GM23338 (cell line): ENCODE measurements at regions not wholly inside any gene's neighbourhood (a gene's known extent, or its start where the extent isn't known, plus 50 kb on each side); places are given as distances from the start of the nearest gene placed in this dataset.

ENCODE experiments used
- CREB1 ChIP-seq: fragments of 250-450 bp; sonication (Bioruptor Pico); IDR thresholded peaks from 2 replicates; pipeline ENCODE4 v1.5.0; 2020; ENCODE audit warnings: low read depth, mild to moderate bottlenecking, moderate library complexity
- EZH2 ChIP-seq: fragments of 200-600 bp; sonication (generic); IDR thresholded peaks from one replicate; pipeline ENCODE4 v1.8.0; 2017; ENCODE audit warnings: antibody characterized with exemption, mild to moderate bottlenecking, low read depth; ENCODE audit not compliant: unreplicated experiment
- EZH2phosphoT487 ChIP-seq: fragments of 200-600 bp; sonication (generic); IDR thresholded peaks from one replicate; pipeline ENCODE4 v1.8.1; 2018; ENCODE audit warnings: antibody characterized with exemption; ENCODE audit not compliant: unreplicated experiment
- JUNB ChIP-seq: IDR thresholded peaks from one replicate; pipeline ENCODE4 v1.6.1; 2016; ENCODE audit warnings: antibody characterized with exemption; ENCODE audit not compliant: unreplicated experiment
- NANOG ChIP-seq: IDR thresholded peaks from 2 replicates; pipeline ENCODE4 v1.6.1; 2016; ENCODE audit warnings: antibody characterized with exemption, borderline replicate concordance
- POLR2AphosphoS5 ChIP-seq: IDR thresholded peaks from 2 replicates; pipeline ENCODE4 v1.6.1; 2016; ENCODE audit warnings: antibody characterized with exemption, low read depth
- ZNF114 ChIP-seq: fragments of 250-450 bp; sonication (Bioruptor Pico); IDR thresholded peaks from 2 replicates; pipeline ENCODE4 v1.5.0; 2020; ENCODE audit warnings: mild to moderate bottlenecking, moderate library complexity
- TF ChIP-seq, protein P1 (sequence below): fragments of 250-450 bp; sonication (Bioruptor Pico); IDR thresholded peaks from 2 replicates; pipeline ENCODE4 v1.5.0; 2020; ENCODE audit warnings: mild to moderate bottlenecking, moderate library complexity
- TF ChIP-seq, protein P2 (sequence below): IDR thresholded peaks from one replicate; pipeline ENCODE4 v1.6.1; 2018; ENCODE audit warnings: antibody characterized with exemption; ENCODE audit not compliant: unreplicated experiment

DNA sequence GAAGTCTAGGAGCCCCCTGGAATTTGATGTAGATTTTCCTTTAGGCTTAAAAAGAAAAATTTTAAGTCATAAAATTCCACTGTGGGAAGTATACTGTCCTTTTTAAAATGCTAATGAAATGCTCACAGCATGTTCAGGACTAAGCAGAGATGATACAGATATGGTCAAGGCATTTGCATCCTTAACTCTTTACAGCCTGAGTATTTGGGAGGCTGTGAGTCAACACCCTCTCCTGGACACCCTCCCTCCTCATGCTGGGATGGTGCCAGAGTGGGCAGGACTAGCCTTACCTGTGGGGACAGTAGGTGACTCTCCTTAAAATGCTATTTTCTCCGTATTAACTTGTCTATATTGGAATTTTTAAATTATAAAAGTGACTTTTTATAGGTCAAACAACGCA, 197.4 kb upstream of the ELL2 start (continued):
- TF ChIP-seq, protein P1, sequence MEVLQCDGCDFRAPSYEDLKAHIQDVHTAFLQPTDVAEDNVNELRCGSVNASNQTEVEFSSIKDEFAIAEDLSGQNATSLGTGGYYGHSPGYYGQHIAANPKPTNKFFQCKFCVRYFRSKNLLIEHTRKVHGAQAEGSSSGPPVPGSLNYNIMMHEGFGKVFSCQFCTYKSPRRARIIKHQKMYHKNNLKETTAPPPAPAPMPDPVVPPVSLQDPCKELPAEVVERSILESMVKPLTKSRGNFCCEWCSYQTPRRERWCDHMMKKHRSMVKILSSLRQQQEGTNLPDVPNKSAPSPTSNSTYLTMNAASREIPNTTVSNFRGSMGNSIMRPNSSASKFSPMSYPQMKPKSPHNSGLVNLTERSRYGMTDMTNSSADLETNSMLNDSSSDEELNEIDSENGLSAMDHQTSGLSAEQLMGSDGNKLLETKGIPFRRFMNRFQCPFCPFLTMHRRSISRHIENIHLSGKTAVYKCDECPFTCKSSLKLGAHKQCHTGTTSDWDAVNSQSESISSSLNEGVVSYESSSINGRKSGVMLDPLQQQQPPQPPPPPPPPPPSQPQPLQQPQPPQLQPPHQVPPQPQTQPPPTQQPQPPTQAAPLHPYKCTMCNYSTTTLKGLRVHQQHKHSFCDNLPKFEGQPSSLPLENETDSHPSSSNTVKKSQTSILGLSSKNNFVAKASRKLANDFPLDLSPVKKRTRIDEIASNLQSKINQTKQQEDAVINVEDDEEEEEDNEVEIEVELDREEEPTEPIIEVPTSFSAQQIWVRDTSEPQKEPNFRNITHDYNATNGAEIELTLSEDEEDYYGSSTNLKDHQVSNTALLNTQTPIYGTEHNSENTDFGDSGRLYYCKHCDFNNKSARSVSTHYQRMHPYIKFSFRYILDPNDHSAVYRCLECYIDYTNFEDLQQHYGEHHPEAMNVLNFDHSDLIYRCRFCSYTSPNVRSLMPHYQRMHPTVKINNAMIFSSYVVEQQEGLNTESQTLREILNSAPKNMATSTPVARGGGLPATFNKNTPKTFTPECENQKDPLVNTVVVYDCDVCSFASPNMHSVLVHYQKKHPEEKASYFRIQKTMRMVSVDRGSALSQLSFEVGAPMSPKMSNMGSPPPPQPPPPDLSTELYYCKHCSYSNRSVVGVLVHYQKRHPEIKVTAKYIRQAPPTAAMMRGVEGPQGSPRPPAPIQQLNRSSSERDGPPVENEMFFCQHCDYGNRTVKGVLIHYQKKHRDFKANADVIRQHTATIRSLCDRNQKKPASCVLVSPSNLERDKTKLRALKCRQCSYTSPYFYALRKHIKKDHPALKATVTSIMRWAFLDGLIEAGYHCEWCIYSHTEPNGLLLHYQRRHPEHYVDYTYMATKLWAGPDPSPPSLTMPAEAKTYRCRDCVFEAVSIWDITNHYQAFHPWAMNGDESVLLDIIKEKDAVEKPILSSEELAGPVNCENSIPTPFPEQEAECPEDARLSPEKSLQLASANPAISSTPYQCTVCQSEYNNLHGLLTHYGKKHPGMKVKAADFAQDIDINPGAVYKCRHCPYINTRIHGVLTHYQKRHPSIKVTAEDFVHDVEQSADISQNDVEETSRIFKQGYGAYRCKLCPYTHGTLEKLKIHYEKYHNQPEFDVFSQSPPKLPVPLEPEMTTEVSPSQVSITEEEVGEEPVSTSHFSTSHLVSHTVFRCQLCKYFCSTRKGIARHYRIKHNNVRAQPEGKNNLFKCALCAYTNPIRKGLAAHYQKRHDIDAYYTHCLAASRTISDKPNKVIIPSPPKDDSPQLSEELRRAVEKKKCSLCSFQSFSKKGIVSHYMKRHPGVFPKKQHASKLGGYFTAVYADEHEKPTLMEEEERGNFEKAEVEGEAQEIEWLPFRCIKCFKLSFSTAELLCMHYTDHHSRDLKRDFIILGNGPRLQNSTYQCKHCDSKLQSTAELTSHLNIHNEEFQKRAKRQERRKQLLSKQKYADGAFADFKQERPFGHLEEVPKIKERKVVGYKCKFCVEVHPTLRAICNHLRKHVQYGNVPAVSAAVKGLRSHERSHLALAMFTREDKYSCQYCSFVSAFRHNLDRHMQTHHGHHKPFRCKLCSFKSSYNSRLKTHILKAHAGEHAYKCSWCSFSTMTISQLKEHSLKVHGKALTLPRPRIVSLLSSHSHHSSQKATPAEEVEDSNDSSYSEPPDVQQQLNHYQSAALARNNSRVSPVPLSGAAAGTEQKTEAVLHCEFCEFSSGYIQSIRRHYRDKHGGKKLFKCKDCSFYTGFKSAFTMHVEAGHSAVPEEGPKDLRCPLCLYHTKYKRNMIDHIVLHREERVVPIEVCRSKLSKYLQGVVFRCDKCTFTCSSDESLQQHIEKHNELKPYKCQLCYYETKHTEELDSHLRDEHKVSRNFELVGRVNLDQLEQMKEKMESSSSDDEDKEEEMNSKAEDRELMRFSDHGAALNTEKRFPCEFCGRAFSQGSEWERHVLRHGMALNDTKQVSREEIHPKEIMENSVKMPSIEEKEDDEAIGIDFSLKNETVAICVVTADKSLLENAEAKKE (CRISPR knock-in tag) = no peak
- TF ChIP-seq CREB1 (CRISPR knock-in tag) (no peak), ZNF114 (no peak), POLR2AphosphoS5 (no peak), EZH2 (no peak), EZH2phosphoT487 (no peak), JUNB (no peak), NANOG (no peak)
- TF ChIP-seq, protein P2, sequence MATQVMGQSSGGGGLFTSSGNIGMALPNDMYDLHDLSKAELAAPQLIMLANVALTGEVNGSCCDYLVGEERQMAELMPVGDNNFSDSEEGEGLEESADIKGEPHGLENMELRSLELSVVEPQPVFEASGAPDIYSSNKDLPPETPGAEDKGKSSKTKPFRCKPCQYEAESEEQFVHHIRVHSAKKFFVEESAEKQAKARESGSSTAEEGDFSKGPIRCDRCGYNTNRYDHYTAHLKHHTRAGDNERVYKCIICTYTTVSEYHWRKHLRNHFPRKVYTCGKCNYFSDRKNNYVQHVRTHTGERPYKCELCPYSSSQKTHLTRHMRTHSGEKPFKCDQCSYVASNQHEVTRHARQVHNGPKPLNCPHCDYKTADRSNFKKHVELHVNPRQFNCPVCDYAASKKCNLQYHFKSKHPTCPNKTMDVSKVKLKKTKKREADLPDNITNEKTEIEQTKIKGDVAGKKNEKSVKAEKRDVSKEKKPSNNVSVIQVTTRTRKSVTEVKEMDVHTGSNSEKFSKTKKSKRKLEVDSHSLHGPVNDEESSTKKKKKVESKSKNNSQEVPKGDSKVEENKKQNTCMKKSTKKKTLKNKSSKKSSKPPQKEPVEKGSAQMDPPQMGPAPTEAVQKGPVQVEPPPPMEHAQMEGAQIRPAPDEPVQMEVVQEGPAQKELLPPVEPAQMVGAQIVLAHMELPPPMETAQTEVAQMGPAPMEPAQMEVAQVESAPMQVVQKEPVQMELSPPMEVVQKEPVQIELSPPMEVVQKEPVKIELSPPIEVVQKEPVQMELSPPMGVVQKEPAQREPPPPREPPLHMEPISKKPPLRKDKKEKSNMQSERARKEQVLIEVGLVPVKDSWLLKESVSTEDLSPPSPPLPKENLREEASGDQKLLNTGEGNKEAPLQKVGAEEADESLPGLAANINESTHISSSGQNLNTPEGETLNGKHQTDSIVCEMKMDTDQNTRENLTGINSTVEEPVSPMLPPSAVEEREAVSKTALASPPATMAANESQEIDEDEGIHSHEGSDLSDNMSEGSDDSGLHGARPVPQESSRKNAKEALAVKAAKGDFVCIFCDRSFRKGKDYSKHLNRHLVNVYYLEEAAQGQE = no peak
